Nephron (organoid): ENCODE measurements at regions not wholly inside any gene's neighbourhood (a gene's known extent, or its start where the extent isn't known, plus 50 kb on each side); places are given as distances from the start of the nearest gene placed in this dataset.
A peak's percentile ranks its signal among the peaks of the same experiment; 100 is the strongest.
"Not testable (repeated sequence)": the region's sequence is repeated elsewhere in the genome, so short reads cannot be mapped to it uniquely, and the experiment has no call there.

Experiments used
- H3K27ac Mint-ChIP-seq, 3 experiments: 2 replicates each; pipeline ENCODE4 v1.8.0; 2020; ENCODE audit warnings: mixed read lengths in 3 of 3, mild to moderate bottlenecking in 2 of 3, moderate library complexity in 1 of 3
- H3K27me3 Mint-ChIP-seq: 2 replicates; pipeline ENCODE4 v1.8.0; 2021; ENCODE audit warnings: low read depth, mild to moderate bottlenecking, moderate library complexity, mixed read lengths
- H3K36me3 Mint-ChIP-seq: 2 replicates; pipeline ENCODE4 v1.8.0; 2020; ENCODE audit warnings: low read depth, mixed read lengths
- H3K4me1 Mint-ChIP-seq: 2 replicates; pipeline ENCODE4 v1.8.0; 2020; ENCODE audit warnings: mixed read lengths
- H3K4me3 Mint-ChIP-seq, 3 experiments: 2 replicates each; pipeline ENCODE4 v1.8.0; 2020; ENCODE audit warnings: mild to moderate bottlenecking in 3 of 3, mixed read lengths in 3 of 3, moderate library complexity in 2 of 3
- H3K9me3 Mint-ChIP-seq: 2 replicates; pipeline ENCODE4 v1.8.0; 2020; ENCODE audit warnings: mixed read lengths
- TF ChIP-seq, protein P1 (sequence below), 3 experiments: fragments of 200-600 bp; sonication (generic); IDR thresholded peaks; one replicate each; pipeline ENCODE4 v1.5.0; 2021; ENCODE audit warnings: antibody characterized with exemption in 3 of 3; ENCODE audit not compliant: unreplicated experiment in 3 of 3

GRCh38 chr6:154625721-154626120 lies 107.5 kb upstream of the SCAF8 start:
- no peaks in the 10 kb centered on the region for H3K9me3 Mint-ChIP-seq
- no peaks in the 10 kb centered on the region for H3K27me3 Mint-ChIP-seq
- no peak overlapping the region for H3K4me3 Mint-ChIP-seq
- H3K27ac Mint-ChIP-seq = no peak overlapping the region
- no peaks in the 10 kb centered on the region for H3K36me3 Mint-ChIP-seq
- TF ChIP-seq, protein P1, sequence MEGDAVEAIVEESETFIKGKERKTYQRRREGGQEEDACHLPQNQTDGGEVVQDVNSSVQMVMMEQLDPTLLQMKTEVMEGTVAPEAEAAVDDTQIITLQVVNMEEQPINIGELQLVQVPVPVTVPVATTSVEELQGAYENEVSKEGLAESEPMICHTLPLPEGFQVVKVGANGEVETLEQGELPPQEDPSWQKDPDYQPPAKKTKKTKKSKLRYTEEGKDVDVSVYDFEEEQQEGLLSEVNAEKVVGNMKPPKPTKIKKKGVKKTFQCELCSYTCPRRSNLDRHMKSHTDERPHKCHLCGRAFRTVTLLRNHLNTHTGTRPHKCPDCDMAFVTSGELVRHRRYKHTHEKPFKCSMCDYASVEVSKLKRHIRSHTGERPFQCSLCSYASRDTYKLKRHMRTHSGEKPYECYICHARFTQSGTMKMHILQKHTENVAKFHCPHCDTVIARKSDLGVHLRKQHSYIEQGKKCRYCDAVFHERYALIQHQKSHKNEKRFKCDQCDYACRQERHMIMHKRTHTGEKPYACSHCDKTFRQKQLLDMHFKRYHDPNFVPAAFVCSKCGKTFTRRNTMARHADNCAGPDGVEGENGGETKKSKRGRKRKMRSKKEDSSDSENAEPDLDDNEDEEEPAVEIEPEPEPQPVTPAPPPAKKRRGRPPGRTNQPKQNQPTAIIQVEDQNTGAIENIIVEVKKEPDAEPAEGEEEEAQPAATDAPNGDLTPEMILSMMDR (IDR thresholded peaks at IDR 0.05; ENCODE audit: unreplicated experiment in 3 of 3) = no peak
- H3K4me1 Mint-ChIP-seq = no peaks in the 10 kb centered on the region

DNA sequence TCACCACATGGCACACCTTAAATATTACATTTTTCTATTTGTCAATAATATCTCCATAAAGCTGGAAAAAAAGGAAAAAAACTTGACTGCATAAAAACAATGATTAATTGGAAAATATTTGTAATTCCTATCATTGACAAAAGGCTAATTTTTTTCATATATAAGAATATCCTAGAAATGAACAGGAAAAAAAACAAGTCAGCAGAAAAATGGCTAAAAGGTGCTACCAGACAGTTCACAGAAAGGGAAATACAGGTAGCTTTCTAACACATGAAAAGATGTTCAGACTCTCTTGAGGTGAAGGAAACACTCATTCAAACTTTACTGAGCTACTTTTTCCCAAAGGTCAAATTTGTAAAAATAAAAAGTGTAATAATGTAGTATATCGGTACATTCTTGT lies 104.1 kb upstream of the SCAF8 start:
- H3K4me1 Mint-ChIP-seq = peaks cover 5% of the 10 kb centered on the region
- no peaks in the 10 kb centered on the region for H3K27me3 Mint-ChIP-seq
- peaks cover 14% of the 10 kb centered on the region for H3K9me3 Mint-ChIP-seq
- no peaks in the 10 kb centered on the region for H3K36me3 Mint-ChIP-seq
- H3K27ac Mint-ChIP-seq = no peak overlapping the region
- TF ChIP-seq, protein P1 (IDR thresholded peaks at IDR 0.05; ENCODE audit: unreplicated experiment in 3 of 3) = no peak
- H3K4me3 Mint-ChIP-seq = no peak overlapping the region

GRCh38 chr6:154632119-154632518 lies 101.1 kb upstream of the SCAF8 start:
- H3K27ac Mint-ChIP-seq = peak overlapping the region in 2 of 3 experiments; percentile 41 to 42
- peaks cover 14% of the 10 kb centered on the region for H3K9me3 Mint-ChIP-seq
- H3K4me1 Mint-ChIP-seq = peaks cover 5% of the 10 kb centered on the region
- H3K36me3 Mint-ChIP-seq = no peaks in the 10 kb centered on the region
- TF ChIP-seq, protein P1 (IDR thresholded peaks at IDR 0.05; ENCODE audit: unreplicated experiment in 3 of 3) = no peak
- H3K4me3 Mint-ChIP-seq = no peak overlapping the region
- H3K27me3 Mint-ChIP-seq = no peaks in the 10 kb centered on the region

- Mint-ChIP-seq H3K36me3 (peaks cover 5% of the 10 kb centered on the region), H3K9me3 (peaks cover 14% of the 10 kb centered on the region), H3K27me3 (no peaks in the 10 kb centered on the region), H3K4me1 (no peaks in the 10 kb centered on the region), H3K27ac (no peak overlapping the region), H3K4me3 (no peak overlapping the region)
- TF ChIP-seq, protein P1 (IDR thresholded peaks at IDR 0.05; ENCODE audit: unreplicated experiment in 3 of 3) = no peak
Measured at GRCh38 chr6:154637392-154637791, 95.8 kb upstream of the SCAF8 start.

- H3K27me3 Mint-ChIP-seq = no peaks in the 10 kb centered on the region
- H3K4me1 Mint-ChIP-seq = no peaks in the 10 kb centered on the region
- H3K9me3 Mint-ChIP-seq = peaks cover 11% of the 10 kb centered on the region
- peaks cover 5% of the 10 kb centered on the region for H3K36me3 Mint-ChIP-seq
- no peak overlapping the region for H3K27ac Mint-ChIP-seq
- TF ChIP-seq, protein P1 (IDR thresholded peaks at IDR 0.05; ENCODE audit: unreplicated experiment in 3 of 3) = no peak
- H3K4me3 Mint-ChIP-seq = no peak overlapping the region
Measured at GRCh38 chr6:154638369-154638768, 94.8 kb upstream of the SCAF8 start.

GRCh38 chr6:154639196-154639595 lies 94.0 kb upstream of the SCAF8 start:
- not testable (repeated sequence) for H3K4me3 Mint-ChIP-seq, H3K4me1 Mint-ChIP-seq, H3K27me3 Mint-ChIP-seq, H3K36me3 Mint-ChIP-seq, H3K9me3 Mint-ChIP-seq
- peak overlapping the region in 1 of 3 experiments; percentile 61 for H3K27ac Mint-ChIP-seq
